ENCODE measurements at regions not wholly inside any gene's neighbourhood (a gene's known extent, or its start where the extent isn't known, plus 50 kb on each side); places are given as distances from the start of the nearest gene placed in this dataset.

DNA sequence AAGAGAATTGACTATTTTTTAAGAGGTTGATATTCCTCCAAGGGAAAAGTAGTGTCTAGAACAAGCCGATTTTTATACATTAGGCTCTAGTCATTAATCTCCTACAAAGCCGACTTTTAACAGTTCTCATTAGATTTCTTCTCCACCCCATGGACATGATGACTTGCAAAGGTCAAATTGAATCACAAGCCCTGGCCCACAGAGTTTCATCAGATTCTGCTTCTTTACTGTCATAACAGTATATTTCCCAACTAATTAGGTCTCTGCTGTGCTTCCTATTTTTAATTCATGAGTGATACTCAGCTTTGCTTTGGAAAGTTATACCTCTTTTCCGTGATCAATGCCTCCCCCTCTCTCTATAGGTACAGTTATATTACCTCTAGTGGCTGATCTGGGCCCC is 90.6 kb upstream of the ADGRB3 start:
- Histone ChIP-seq H3K9me3 (ENCODE audit: low read depth, low read length, poor library complexity, severe bottlenecking) (peaks cover 6% of the 10 kb centered on the region), H3K27me3 (replicated peaks; ENCODE audit: insufficient read depth, low read depth, low read length, poor library complexity) (no peaks in the 10 kb centered on the region), H3K4me1 (ENCODE audit: insufficient read depth, low read length, poor library complexity, severe bottlenecking) (no peaks in the 10 kb centered on the region), H3K4me3 (ENCODE audit: low read depth, low read length, poor library complexity, severe bottlenecking) (no peak overlapping the region), H3K36me3 (ENCODE audit: insufficient read depth, low read length, poor library complexity, severe bottlenecking) (no peaks in the 10 kb centered on the region), H3K27ac (ENCODE audit: low read depth, low read length, poor library complexity, severe bottlenecking) (no peak overlapping the region)
- POLR2A ChIA-PET (ENCODE audit: low non-redundant PET): no interaction called here
- CTCF ChIA-PET: no interaction called here
- no peak for DNase-seq (ENCODE audit: low spot score)
- TF ChIP-seq EZH2 (IDR thresholded peaks at IDR 0.05; ENCODE audit: borderline replicate concordance, low read depth, low read length, poor library complexity, severe bottlenecking): no peak
- TF ChIP-seq, protein P1, sequence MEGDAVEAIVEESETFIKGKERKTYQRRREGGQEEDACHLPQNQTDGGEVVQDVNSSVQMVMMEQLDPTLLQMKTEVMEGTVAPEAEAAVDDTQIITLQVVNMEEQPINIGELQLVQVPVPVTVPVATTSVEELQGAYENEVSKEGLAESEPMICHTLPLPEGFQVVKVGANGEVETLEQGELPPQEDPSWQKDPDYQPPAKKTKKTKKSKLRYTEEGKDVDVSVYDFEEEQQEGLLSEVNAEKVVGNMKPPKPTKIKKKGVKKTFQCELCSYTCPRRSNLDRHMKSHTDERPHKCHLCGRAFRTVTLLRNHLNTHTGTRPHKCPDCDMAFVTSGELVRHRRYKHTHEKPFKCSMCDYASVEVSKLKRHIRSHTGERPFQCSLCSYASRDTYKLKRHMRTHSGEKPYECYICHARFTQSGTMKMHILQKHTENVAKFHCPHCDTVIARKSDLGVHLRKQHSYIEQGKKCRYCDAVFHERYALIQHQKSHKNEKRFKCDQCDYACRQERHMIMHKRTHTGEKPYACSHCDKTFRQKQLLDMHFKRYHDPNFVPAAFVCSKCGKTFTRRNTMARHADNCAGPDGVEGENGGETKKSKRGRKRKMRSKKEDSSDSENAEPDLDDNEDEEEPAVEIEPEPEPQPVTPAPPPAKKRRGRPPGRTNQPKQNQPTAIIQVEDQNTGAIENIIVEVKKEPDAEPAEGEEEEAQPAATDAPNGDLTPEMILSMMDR (conservative IDR thresholded peaks at IDR 0.05; ENCODE audit: low read depth, low read length): no peak
- intact Hi-C loops (cut with micrococcal nuclease; ENCODE audit: unreplicated experiment): no loop called here
- BruUV-seq (replicated peaks): no TSS peak

DNA sequence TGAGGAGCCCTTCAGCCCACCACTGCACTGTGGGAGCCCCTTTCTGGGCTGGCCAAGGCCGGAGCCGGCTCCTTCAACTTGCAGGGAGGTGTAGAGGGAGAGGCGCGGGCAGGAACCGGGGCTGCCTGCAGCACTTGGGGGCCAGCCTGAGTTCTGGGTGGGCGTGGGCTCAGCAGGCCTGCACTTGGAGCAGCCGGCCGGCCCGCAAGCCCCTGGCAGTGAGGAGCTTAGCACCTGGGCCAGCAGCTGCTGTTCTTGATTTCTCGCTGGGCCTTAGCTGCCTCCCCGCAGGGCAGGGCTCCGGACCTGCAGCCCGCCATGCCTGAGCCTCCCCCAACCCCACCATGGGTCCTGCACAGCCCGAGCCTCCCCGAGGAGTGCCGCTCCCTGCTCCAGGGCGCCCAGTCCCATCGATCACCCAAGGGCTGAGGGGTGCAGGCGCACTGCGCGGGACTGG is 101.7 kb upstream of the ADGRB3 start:
- CTCF ChIA-PET: no interaction called here
- no peak for DNase-seq (ENCODE audit: low spot score)
- BruUV-seq (replicated peaks): no TSS peak

DNA sequence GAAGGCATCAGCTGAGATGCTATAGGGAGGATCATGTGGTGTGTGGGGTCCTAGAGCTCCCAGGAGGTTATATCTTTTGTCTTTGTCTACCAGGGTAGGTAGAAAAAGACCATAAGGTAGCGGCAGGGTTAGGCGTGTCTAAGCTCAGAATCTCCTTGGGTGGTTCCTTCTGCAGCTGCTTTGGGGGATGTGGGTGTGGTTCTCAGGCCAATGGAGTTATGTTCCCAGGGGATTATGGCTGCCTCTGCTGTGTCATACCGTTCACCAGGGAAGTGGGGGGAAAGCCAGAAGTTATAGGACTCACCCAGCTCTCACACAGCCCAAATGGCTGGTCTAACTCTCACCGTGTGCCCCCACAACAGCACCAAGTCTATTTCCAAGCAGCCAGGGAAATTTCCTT is 107.4 kb upstream of the ADGRB3 start:
- ChIA-PET CTCF (no interaction called here), POLR2A (ENCODE audit: low non-redundant PET) (no interaction called here)
- no peaks in the 10 kb centered on the region for H3K36me3 ChIP-seq (ENCODE audit: insufficient read depth, low read length, poor library complexity, severe bottlenecking)
- H3K9me3 ChIP-seq (ENCODE audit: low read depth, low read length, poor library complexity, severe bottlenecking): no peaks in the 10 kb centered on the region
- no TSS peak for BruUV-seq (replicated peaks)
- H3K27ac ChIP-seq (ENCODE audit: low read depth, low read length, poor library complexity, severe bottlenecking): no peak overlapping the region
- TF ChIP-seq, protein P1 (conservative IDR thresholded peaks at IDR 0.05; ENCODE audit: low read depth, low read length): no peak
- TF ChIP-seq EZH2 (IDR thresholded peaks at IDR 0.05; ENCODE audit: borderline replicate concordance, low read depth, low read length, poor library complexity, severe bottlenecking): no peak
- peak; percentile 3 for DNase-seq (ENCODE audit: low spot score)
- H3K4me1 ChIP-seq (ENCODE audit: insufficient read depth, low read length, poor library complexity, severe bottlenecking): no peaks in the 10 kb centered on the region
- H3K27me3 ChIP-seq (replicated peaks; ENCODE audit: insufficient read depth, low read depth, low read length, poor library complexity): no peaks in the 10 kb centered on the region
- no peak overlapping the region for H3K4me3 ChIP-seq (ENCODE audit: low read depth, low read length, poor library complexity, severe bottlenecking)
- intact Hi-C loops (cut with micrococcal nuclease; ENCODE audit: unreplicated experiment): no loop called here

More for the DNA sequence above, 101.7 kb upstream of the ADGRB3 start:
- Histone ChIP-seq H3K27ac (ENCODE audit: low read depth, low read length, poor library complexity, severe bottlenecking) (no peak overlapping the region), H3K36me3 (ENCODE audit: insufficient read depth, low read length, poor library complexity, severe bottlenecking) (no peaks in the 10 kb centered on the region), H3K4me3 (ENCODE audit: low read depth, low read length, poor library complexity, severe bottlenecking) (no peak overlapping the region), H3K4me1 (ENCODE audit: insufficient read depth, low read length, poor library complexity, severe bottlenecking) (no peaks in the 10 kb centered on the region), H3K27me3 (replicated peaks; ENCODE audit: insufficient read depth, low read depth, low read length, poor library complexity) (no peaks in the 10 kb centered on the region), H3K9me3 (ENCODE audit: low read depth, low read length, poor library complexity, severe bottlenecking) (no peaks in the 10 kb centered on the region)
- no peak for TF ChIP-seq EZH2 (IDR thresholded peaks at IDR 0.05; ENCODE audit: borderline replicate concordance, low read depth, low read length, poor library complexity, severe bottlenecking)
- TF ChIP-seq, protein P1 (conservative IDR thresholded peaks at IDR 0.05; ENCODE audit: low read depth, low read length): no peak
- POLR2A ChIA-PET (ENCODE audit: low non-redundant PET): no interaction called here
- intact Hi-C loops (cut with micrococcal nuclease; ENCODE audit: unreplicated experiment): no loop called here

All from A673 (cell line).